Loucy (cell line): ENCODE measurements at regions not wholly inside any gene's neighbourhood (a gene's known extent, or its start where the extent isn't known, plus 50 kb on each side); places are given as distances from the start of the nearest gene placed in this dataset.

Experiments
- EZH2phosphoT487 ChIP-seq: fragments of 200-600 bp; IDR thresholded peaks from 2 replicates; pipeline ENCODE4 v1.6.1; 2018; ENCODE audit warnings: antibody characterized with exemption, mild to moderate bottlenecking, moderate library complexity, borderline replicate concordance
- TF ChIP-seq, protein P1 (sequence below): fragments of 200-600 bp; sonication (generic); conservative IDR thresholded peaks from 2 replicates; pipeline ENCODE4 v1.5.1; 2014; ENCODE audit warnings: mild to moderate bottlenecking, antibody characterized with exemption, low read length

DNA sequence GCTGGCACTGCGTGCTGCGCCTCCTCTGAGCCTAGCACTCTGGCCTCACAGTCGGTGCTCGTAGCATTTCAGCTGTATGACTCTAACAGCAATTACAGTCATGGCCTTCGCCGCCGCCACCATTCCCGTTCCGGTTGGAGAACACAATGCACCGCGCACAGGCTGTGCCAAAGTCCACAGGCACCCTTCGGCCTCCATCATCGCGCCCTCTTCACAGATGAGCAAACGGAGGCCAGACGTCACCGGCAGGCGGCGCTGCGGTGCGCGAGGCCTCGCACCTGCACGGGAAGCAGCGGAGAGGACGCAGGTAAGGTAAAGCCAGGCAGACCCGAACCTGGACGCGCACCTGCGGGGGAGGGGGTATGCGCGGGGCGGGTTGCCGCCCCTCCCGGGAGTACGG is 128.9 kb downstream of the BARX1 start:
- TF ChIP-seq, protein P1, sequence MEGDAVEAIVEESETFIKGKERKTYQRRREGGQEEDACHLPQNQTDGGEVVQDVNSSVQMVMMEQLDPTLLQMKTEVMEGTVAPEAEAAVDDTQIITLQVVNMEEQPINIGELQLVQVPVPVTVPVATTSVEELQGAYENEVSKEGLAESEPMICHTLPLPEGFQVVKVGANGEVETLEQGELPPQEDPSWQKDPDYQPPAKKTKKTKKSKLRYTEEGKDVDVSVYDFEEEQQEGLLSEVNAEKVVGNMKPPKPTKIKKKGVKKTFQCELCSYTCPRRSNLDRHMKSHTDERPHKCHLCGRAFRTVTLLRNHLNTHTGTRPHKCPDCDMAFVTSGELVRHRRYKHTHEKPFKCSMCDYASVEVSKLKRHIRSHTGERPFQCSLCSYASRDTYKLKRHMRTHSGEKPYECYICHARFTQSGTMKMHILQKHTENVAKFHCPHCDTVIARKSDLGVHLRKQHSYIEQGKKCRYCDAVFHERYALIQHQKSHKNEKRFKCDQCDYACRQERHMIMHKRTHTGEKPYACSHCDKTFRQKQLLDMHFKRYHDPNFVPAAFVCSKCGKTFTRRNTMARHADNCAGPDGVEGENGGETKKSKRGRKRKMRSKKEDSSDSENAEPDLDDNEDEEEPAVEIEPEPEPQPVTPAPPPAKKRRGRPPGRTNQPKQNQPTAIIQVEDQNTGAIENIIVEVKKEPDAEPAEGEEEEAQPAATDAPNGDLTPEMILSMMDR, result no peak
- no peak for TF ChIP-seq EZH2phosphoT487
